Astrocyte (in vitro differentiated cells and primary cell): ENCODE measurements at regions not wholly inside any gene's neighbourhood (a gene's known extent, or its start where the extent isn't known, plus 50 kb on each side); places are given as distances from the start of the nearest gene placed in this dataset.

Experiments used
- DNase-seq: peaks from one replicate; pipeline ENCODE4 v3.0.0-alpha.2; 2010; ENCODE audit warnings: low read depth
- FAIRE-seq: peaks from 2 replicates; lab custom pipeline; 2011; peaks lifted over from hg19 to GRCh38; lab: Jason Lieb, UNC
- H2AFZ ChIP-seq: 2 replicates; pipeline ENCODE4 v1.6.0; 2012; ENCODE audit warnings: low read depth, low read length, inconsistent platforms
- H3K27ac ChIP-seq: 2 replicates; pipeline ENCODE4 v1.5.1; 2011; ENCODE audit warnings: low read depth, low read length, inconsistent platforms
- H3K27me3 ChIP-seq: 2 replicates; pipeline ENCODE4 v1.6.0; 2011; ENCODE audit warnings: low read length, inconsistent platforms; ENCODE audit not compliant: insufficient read depth
- H3K36me3 ChIP-seq: 2 replicates; pipeline ENCODE4 v1.5.1; 2011; ENCODE audit warnings: low read length, inconsistent platforms; ENCODE audit not compliant: insufficient read depth
- H3K4me1 ChIP-seq: 2 replicates; pipeline ENCODE4 v1.5.1; 2011; ENCODE audit warnings: low read length, inconsistent platforms; ENCODE audit not compliant: insufficient read depth
- H3K4me2 ChIP-seq: 2 replicates; pipeline ENCODE4 v1.6.0; 2012; ENCODE audit warnings: low read length, inconsistent platforms
- H3K4me3 ChIP-seq: 2 replicates; pipeline ENCODE4 v1.5.1; 2011; ENCODE audit warnings: low read depth, mild to moderate bottlenecking, low read length, inconsistent platforms; ENCODE audit not compliant: insufficient read depth
- H3K79me2 ChIP-seq: 2 replicates; pipeline ENCODE4 v1.6.0; 2012; ENCODE audit warnings: mild to moderate bottlenecking, low read length, inconsistent platforms; ENCODE audit not compliant: insufficient read depth
- H3K9ac ChIP-seq: 2 replicates; pipeline ENCODE4 v1.6.0; 2012; ENCODE audit warnings: mild to moderate bottlenecking, low read length, inconsistent platforms
- H3K9me3 ChIP-seq: 2 replicates; pipeline ENCODE4 v1.5.1; 2012; ENCODE audit warnings: low read depth, mild to moderate bottlenecking, low read length, inconsistent platforms; ENCODE audit not compliant: insufficient read depth
- H4K20me1 ChIP-seq: 2 replicates; pipeline ENCODE4 v1.6.0; 2012; ENCODE audit warnings: low read length, inconsistent platforms; ENCODE audit not compliant: insufficient read depth
- H3K27ac Mint-ChIP-seq: one replicate; pipeline ENCODE4 v1.8.0; 2021; ENCODE audit warnings: mild to moderate bottlenecking, mixed read lengths; ENCODE audit not compliant: unreplicated experiment
- H3K27me3 Mint-ChIP-seq: one replicate; pipeline ENCODE4 v1.8.0; 2021; ENCODE audit warnings: low read depth, mixed read lengths; ENCODE audit not compliant: unreplicated experiment
- H3K36me3 Mint-ChIP-seq: one replicate; pipeline ENCODE4 v1.8.0; 2021; ENCODE audit warnings: low read depth, mixed read lengths; ENCODE audit not compliant: unreplicated experiment
- H3K4me1 Mint-ChIP-seq: one replicate; pipeline ENCODE4 v1.8.0; 2021; ENCODE audit warnings: low read depth, mixed read lengths; ENCODE audit not compliant: unreplicated experiment
- H3K4me3 Mint-ChIP-seq: one replicate; pipeline ENCODE4 v1.8.0; 2021; ENCODE audit warnings: mild to moderate bottlenecking, moderate library complexity, mixed read lengths; ENCODE audit not compliant: unreplicated experiment
- H3K9me3 Mint-ChIP-seq: one replicate; pipeline ENCODE4 v1.8.0; 2021; ENCODE audit warnings: mild to moderate bottlenecking, mixed read lengths; ENCODE audit not compliant: unreplicated experiment
- EZH2 ChIP-seq: IDR thresholded peaks from 2 replicates; pipeline ENCODE4 v1.6.1; 2012; ENCODE audit warnings: mild to moderate bottlenecking, low read length, inconsistent platforms; ENCODE audit not compliant: insufficient read depth
- TF ChIP-seq, protein P1 (sequence below): IDR thresholded peaks from 2 replicates; pipeline ENCODE4 v1.5.1; 2011; ENCODE audit warnings: low read depth, mild to moderate bottlenecking, inconsistent platforms, low read length, moderate library complexity; ENCODE audit not compliant: insufficient read depth

DNA sequence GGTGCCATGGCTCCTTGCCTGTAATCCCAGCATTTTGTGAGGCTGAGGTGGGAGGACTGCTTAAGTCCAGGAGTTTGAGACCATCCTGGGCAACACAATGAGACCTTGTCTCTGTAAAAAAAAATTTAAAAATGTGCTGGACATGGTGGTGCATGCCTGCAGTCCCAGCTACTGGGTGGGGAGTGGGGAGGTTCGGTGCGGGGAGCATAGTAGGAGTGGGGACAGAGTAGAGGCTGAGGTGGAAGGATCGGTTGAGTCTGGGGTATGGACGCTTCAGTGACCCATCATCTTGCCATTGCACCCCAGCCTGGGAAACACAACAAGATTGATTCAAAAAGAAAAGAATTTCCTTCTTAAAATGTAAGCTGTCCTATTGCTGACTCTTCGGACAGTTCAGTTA lies 1490.0 kb upstream of the GBE1 start:
- Histone ChIP-seq H3K27me3 (no peaks in the 10 kb centered on the region), H2AFZ (no peak overlapping the region), H3K79me2 (no peaks in the 10 kb centered on the region), H3K4me2 (no peak overlapping the region), H3K27ac (no peak overlapping the region), H4K20me1 (no peaks in the 10 kb centered on the region), H3K4me3 (no peak overlapping the region), H3K9ac (no peak overlapping the region), H3K36me3 (no peaks in the 10 kb centered on the region), H3K9me3 (no peaks in the 10 kb centered on the region), H3K4me1 (no peaks in the 10 kb centered on the region)
- no peak overlapping the region for H3K4me3 Mint-ChIP-seq
- H3K27ac Mint-ChIP-seq: no peak overlapping the region
- FAIRE-seq: no peak
- no peaks in the 10 kb centered on the region for H3K27me3 Mint-ChIP-seq
- DNase-seq: no peak
- peaks cover 4% of the 10 kb centered on the region for H3K9me3 Mint-ChIP-seq
- H3K36me3 Mint-ChIP-seq: no peaks in the 10 kb centered on the region
- no peaks in the 10 kb centered on the region for H3K4me1 Mint-ChIP-seq
- TF ChIP-seq EZH2: no peak
- TF ChIP-seq, protein P1, sequence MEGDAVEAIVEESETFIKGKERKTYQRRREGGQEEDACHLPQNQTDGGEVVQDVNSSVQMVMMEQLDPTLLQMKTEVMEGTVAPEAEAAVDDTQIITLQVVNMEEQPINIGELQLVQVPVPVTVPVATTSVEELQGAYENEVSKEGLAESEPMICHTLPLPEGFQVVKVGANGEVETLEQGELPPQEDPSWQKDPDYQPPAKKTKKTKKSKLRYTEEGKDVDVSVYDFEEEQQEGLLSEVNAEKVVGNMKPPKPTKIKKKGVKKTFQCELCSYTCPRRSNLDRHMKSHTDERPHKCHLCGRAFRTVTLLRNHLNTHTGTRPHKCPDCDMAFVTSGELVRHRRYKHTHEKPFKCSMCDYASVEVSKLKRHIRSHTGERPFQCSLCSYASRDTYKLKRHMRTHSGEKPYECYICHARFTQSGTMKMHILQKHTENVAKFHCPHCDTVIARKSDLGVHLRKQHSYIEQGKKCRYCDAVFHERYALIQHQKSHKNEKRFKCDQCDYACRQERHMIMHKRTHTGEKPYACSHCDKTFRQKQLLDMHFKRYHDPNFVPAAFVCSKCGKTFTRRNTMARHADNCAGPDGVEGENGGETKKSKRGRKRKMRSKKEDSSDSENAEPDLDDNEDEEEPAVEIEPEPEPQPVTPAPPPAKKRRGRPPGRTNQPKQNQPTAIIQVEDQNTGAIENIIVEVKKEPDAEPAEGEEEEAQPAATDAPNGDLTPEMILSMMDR: no peak

DNA sequence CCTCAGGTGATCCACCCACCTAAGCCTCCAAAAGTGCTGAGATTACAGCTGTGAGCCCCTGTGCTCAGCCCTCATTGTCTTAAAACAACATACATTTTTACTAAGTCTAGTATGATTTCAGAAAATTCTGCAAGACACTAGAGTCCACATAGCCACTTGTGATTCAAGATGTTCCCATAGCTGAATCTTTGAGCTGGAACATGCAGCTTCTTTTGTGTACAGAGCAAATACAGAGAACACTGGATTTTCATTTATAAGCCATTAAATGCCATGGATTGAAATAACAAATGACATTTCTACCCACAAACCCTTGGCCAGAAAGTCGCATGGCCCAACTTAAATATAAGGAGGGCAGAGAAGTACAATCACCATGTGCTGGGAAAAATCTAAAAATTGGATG lies 1489.2 kb upstream of the GBE1 start:
- no peak for DNase-seq
- Mint-ChIP-seq H3K4me3 (no peak overlapping the region), H3K27me3 (no peaks in the 10 kb centered on the region), H3K36me3 (no peaks in the 10 kb centered on the region), H3K27ac (no peak overlapping the region), H3K4me1 (no peaks in the 10 kb centered on the region), H3K9me3 (peaks cover 6% of the 10 kb centered on the region)
- H4K20me1 ChIP-seq: no peaks in the 10 kb centered on the region
- no peaks in the 10 kb centered on the region for H3K4me1 ChIP-seq
- H2AFZ ChIP-seq: no peak overlapping the region
- no peak for FAIRE-seq
- no peak overlapping the region for H3K27ac ChIP-seq
- no peaks in the 10 kb centered on the region for H3K79me2 ChIP-seq
- H3K27me3 ChIP-seq: no peaks in the 10 kb centered on the region
- no peak overlapping the region for H3K4me3 ChIP-seq
- no peak overlapping the region for H3K9ac ChIP-seq
- TF ChIP-seq, protein P1: no peak
- TF ChIP-seq EZH2: no peak
- no peak overlapping the region for H3K4me2 ChIP-seq
- no peaks in the 10 kb centered on the region for H3K36me3 ChIP-seq
- H3K9me3 ChIP-seq: no peaks in the 10 kb centered on the region

DNA sequence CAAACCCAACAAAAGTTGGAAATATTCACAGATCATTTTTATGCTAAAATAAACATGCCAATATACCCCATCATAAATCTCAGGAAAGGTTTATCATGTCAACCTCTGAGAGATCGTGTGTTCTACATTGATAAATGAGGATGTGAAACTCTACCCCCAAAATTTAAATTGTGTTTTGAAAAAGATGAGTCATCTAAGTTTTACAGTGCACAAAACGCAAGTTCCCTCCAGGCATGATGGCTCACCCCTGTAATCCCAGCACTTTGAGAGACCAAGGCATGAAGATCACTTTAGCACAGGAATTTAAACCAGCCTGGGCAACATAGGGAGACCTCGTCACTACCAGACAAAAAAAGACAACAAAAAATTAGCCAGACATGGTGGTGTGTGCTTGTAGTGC lies 1487.0 kb upstream of the GBE1 start:
- Histone ChIP-seq H3K27ac (no peak overlapping the region), H3K36me3 (no peaks in the 10 kb centered on the region), H3K4me3 (no peak overlapping the region), H4K20me1 (no peaks in the 10 kb centered on the region), H3K9me3 (no peaks in the 10 kb centered on the region), H3K4me2 (no peak overlapping the region), H3K4me1 (no peaks in the 10 kb centered on the region), H3K79me2 (no peaks in the 10 kb centered on the region), H3K27me3 (no peaks in the 10 kb centered on the region), H3K9ac (no peak overlapping the region), H2AFZ (no peak overlapping the region)
- Mint-ChIP-seq H3K9me3 (peaks cover 16% of the 10 kb centered on the region), H3K4me3 (no peak overlapping the region), H3K27me3 (no peaks in the 10 kb centered on the region), H3K36me3 (no peaks in the 10 kb centered on the region), H3K27ac (no peak overlapping the region), H3K4me1 (no peaks in the 10 kb centered on the region)
- TF ChIP-seq, protein P1: no peak
- TF ChIP-seq EZH2: no peak
- FAIRE-seq (no peak), DNase-seq (no peak)
